GM21423 (cell line): ENCODE measurements at regions not wholly inside any gene's neighbourhood (a gene's known extent, or its start where the extent isn't known, plus 50 kb on each side); places are given as distances from the start of the nearest gene placed in this dataset.
"Not testable (repeated sequence)": the region's sequence is repeated elsewhere in the genome, so short reads cannot be mapped to it uniquely, and the experiment has no call there.

Source experiments
- ATAC-seq: cut with Tn5 transposase; IDR thresholded peaks from one replicate; pipeline ENCODE4 v1.9.1; 2021; ENCODE audit warnings: mild to moderate bottlenecking, moderate library complexity; ENCODE audit not compliant: unreplicated experiment

DNA sequence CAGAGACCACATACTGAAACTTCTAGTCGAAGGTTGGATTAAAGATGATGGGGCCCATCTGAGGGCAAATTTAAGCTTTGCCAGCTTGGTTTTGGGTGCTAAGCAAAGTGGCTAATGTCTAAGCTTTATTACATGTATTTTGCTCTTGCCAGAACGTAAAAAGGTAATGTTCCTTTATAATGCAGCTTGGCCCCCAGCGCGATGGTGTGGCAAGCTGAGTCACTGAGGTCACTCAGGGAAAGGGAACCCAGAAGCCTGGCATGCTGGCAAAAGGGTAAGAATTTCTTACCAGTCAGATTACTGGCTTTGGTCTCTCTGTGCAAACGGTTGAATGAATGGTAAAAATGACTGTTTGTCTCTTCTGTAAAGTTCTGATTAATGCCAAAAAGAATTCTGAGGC, 158.3 kb upstream of the KCND2 start:
- no peak for ATAC-seq

DNA sequence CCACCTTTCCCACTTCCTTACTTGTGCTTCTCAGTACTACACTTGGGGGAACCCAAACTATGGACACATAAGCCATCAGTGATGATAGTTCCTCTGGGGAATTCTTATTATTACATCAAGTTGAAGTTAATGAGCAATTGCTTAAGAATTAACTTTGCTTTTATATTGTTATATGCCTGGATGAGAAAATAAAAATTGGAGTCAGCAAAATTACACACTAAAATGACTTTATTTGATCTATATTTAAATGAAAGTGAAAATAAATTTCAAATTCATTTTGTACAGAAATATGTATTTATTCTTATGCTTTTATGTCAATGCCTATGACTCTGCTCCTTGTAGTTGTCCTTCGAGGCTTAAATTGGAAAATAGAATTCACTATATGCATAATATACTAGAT, 149.4 kb upstream of the KCND2 start:
- no peak for ATAC-seq

DNA sequence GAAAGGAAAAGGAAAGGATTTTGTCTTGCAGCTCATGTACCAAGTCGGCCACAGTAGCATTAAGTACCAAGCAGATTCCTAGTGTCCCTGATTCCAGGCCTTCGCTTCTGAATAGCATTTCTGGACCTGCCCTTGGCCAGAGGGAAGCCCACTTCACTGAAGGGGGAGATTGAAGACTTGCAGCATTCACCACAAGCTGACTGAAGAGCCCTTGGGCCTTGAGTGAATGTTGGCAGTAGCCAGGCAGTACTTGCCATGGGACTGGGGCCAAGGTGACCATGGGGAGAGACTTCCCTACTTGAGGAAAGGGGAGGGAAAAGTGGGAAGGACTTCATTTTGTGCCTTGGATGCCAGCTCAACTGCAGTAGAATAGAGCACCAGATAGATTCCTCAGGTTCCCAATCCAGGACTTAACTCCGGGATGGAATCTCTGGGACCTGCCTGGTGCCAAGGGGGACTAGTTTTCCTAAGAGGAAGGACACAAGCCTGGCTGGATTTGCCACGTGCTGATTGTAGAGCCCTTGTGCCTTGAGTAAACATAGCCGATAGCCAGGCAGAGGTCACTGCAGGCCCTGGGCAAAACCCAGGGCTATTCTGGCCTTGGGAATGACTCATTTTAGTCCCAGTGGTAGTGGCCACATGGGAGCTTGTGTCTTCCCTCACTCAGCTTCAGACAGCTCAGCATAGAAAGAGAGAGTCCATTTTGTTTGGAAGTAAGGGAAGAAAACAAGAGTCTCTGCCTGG, 141.7 kb upstream of the KCND2 start:
- ATAC-seq: no peak

DNA sequence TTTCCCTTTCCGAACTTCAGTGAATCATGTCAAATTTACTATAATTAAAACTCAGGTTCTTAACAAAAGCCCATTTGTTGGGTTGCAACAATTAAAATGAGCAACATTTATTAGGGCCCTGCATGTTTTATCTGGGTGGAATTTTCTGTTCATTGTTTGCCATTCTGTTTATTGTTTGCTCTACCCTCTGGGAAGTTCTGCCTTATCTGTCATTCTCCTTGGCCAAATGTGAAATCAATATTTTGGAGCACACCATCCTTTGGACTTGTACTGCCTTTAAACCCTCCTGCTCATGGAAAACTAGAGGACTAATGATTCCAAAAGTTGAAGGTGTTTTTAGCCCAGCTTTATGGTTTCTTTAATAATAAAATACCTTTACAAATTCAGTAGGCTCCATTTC, 134.5 kb upstream of the KCND2 start:
- no peak for ATAC-seq

DNA sequence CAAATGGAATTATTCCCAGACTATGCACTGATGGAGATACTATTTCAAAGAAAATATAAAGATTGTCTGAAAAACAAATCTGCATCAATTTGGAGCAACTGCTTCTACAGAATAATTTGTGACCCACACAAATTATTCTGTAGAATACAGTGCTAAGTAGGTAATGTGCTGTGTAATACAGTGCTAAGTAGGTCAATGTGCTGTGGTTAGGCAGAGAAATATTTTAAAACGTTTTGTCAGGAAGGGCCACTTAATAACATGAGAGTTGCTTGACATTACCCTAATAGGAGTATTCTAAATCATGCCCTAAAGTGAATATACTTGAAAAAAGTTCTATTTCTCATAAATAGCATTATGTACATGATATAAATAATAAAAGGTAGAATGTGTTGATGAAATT, 116.5 kb upstream of the KCND2 start:
- ATAC-seq: no peak

DNA sequence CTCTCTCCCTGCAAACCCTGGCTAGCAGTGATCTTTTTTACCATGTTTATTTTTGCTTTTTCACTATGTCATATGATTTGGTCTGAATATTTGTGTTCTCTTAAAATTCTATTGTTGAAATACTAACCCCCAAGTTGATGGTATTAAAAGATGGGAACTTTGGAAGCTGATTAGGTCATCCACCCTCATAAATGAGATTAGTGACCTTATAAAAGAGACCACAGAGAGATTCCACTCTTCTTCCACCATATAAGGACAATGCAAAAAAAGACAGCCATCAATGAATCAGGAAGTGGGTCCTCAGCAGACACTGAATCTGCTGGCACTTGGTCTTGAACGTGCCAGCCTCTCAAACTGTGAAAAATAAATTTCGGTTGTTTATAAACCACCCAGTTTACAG, 112.8 kb upstream of the KCND2 start:
- no peak for ATAC-seq

DNA sequence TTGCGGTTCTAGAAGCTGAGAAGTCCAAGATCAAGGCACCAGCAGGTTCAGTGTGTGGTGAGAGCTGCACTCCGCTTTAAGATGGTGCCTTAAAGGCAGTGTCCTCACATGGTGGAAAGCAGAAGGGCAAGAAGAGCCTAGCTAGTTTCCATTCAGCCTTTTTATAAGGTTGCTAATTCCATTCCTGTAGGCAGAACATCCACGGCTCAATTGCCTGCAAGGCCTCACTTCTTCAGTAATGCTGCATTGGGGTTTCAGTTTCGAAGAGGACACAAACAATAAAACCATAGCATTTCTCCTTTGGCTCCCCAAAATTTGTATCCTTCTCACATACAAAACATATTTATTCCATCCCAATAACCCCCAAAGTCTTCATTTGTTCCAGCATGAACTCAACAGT, 109.5 kb upstream of the KCND2 start:
- no peak for ATAC-seq

DNA sequence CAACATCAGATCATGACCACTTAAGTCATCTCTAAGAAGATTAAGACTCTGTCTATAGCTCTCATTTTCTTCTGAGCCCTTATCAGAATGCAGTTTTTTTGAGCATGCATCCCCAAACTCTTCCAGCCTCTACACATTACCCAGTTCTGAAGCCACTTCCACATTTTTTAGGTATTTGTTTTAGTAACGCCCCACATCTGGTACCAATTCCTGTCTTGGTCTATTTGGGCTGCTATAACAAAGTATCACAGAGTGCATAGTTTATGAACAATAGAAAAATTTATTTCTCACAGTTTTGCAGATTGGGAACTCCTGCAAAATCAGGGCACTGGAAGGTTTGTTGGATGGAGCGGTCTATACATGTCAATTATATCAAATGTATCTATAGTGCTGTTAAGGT, 107.7 kb upstream of the KCND2 start:
- no peak for ATAC-seq

DNA sequence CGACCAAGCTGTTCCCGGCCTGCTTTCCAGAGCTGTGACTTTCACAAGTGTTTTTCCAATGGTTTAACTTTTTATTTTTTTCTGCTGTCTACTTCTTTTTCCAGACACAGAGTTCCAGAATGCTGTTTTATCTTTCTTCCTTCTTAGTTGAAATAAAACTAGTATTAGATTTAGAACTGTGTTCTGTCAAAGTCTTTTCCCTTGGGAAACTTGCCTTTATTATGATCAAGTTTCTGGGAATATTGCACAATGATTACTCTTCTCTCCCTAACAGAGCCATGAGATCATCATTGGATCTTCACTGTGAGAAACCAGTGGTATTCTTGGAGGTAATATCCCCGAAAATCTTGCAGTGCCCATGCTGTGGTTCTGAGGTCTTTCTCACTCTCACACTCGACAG, 104.9 kb upstream of the KCND2 start:
- no peak for ATAC-seq

DNA sequence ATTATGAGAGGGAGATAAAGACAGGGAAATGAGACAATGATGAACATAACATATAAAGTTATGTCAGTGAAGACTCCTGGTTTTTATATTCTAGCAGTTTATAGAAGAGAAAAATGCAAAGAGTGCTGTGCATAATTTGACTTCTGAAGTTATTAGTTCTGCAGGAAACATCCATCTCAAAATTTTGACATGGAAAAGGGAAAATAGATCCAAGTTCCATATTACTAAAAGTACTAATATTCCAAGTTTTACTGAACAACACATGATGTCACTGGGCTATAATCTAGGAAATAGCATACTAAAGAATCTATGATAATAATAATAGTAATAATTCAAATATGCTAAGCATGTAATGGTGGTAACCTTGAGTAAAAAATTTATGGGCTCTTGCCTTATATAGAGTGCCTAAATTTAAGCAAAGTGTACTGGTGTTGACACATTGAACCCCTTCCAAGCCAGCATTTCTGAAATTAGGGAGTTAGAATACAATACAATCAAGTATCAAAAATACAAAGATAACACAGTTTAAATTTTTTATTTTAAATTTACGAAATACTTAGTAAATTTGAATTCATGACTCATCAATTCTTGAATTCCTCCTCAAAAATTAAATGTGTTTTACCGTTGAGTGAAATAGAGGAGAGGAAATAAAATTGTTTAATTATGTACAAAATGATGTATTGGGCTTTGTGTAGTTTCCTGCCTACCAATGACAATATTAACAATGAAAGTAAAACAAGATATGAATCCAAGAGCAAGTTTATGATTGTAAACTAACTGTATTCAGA, 102.8 kb upstream of the KCND2 start:
- ATAC-seq: no peak

DNA sequence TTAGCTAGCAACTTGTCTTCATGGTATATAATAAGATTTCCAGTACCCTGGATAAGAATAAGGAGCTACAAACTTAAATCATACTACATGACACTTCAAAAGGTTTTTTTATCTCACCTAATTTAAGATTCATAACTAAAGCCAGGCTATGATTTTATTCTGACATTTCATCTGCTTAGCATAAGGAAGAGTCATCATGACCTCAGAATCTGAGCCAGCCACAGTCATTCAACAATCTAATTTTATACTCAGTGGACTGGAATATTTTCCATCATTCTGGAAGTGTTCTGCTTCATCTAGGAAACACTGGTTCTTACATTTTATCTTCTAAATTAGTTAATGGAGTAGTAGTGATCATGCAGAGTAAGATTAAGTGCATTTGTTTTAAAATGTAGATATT, 102.1 kb upstream of the KCND2 start:
- ATAC-seq: no peak

DNA sequence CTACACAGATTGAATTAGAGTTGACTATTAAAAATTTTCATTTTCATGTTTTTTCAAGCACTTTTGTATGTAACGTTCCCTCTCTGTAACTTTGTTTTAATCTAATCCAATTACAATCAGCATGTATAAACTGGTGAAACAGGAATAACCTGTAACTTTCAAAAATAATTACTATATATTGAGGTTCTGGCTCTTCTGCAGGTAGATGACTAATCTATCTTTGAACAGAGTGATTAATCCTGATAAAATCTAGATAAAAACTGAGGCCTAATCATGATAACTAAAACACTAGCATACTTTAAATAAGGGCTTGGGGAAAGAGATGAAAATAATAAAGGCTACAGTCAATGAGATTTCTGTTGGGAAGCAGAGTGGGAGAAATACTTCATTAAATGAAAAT, 101.6 kb upstream of the KCND2 start:
- ATAC-seq: no peak

DNA sequence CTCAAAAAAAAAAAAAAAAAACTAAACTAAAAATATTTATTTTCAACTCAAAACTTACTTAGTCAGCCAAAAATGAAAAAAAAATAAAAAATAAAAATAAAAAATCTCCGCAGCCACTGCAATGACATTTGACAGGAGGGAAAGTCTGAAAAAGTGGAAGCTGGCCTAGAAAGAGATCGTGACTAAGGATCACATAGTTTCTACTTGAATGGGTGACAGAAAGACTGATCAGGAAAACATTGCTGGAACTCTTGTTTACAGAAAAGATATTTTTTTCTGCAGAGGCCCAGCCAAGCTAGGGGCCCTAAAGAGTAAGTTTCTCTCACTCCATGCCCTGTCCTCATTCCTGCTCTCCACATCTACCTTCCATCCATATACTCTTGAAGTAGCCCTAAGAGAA, 92.8 kb upstream of the KCND2 start:
- ATAC-seq: no peak

DNA sequence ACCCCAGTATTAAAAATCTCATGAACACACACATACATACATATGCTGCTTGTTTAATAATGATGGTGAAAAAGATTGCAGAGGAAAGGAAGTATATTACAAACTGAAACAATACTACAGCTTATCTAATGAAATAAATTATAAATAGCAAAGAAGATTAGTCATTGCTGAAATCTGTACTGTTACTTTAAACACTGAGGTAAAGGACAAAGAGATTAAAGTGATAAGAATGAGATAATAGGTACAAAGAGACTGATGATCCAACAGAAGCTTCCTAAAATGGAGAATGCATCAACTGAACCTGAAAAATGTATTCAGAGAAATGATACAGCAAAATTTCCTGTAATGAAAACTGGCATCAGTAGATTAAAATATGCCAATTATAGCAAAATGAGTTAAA, 91.5 kb upstream of the KCND2 start:
- ATAC-seq: no peak

DNA sequence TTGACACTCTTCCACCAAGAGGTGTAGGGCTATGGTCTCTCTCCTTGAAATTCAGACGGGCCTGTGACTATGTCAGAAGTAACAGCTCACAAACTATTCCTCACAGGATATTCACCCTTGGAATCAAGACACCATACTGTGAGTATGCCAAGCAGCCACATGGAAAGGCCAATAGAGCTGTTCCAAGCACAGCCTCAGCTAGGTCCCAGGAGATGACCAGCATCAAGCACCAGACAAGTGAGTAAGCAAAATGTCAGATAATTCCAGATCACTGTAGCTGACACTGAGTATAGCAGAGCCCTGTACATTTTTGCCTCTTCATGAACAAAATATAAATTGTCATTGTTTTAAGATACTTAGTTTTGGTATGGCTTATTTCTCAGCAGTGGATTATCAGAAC, 88.1 kb upstream of the KCND2 start:
- no peak for ATAC-seq

DNA sequence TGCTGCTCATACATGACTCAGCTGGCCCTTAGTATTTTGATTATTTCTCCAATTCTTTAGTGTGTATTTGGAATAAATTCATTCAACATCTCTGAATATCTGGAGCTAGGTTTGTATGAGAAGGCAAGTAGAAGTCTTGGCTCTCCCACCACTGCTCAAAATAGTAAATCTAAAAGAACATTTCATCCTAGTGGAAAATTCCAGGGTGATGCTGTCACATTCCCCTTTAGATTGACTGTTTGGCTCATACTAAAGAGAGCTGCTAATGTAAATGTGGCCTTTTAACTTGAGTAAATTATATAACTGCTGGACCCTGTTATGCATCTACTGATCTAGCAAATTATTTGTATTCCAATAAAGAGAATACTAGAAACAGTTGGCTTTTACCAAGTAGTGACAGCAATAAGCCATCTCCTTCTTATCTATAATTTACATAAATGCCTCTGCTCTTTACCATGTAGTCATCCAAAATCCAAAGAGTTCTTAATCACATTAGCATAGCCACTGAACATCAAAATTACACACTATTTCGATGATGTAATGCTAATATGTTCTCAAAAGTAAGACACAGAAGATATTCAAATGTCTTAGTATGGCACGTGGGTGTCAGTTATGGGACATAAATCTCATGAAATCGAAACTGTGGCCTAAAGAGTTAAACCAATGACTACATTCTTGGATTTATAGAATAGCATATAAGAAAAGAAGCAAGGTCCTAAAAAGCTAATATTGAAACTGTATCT, 86.9 kb upstream of the KCND2 start:
- ATAC-seq: no peak

DNA sequence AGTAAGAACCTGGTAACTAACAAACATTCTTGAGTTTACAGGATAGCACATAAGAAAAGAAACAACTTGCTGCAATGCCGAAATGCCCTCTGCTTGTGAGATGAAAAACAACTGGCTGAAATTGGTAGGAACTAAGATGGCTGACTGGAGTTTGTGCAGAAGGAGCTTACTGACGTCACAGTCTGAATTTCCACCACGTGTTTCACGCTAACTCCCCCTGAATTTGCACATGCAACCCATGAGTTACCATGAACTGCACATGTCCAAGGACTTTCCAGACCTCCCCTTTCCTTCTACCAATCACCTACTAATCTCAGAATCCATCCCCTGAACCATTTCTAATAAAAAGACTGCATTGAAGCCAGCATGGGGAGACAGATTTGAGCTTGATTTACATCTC, 86.3 kb upstream of the KCND2 start:
- no peak for ATAC-seq

DNA sequence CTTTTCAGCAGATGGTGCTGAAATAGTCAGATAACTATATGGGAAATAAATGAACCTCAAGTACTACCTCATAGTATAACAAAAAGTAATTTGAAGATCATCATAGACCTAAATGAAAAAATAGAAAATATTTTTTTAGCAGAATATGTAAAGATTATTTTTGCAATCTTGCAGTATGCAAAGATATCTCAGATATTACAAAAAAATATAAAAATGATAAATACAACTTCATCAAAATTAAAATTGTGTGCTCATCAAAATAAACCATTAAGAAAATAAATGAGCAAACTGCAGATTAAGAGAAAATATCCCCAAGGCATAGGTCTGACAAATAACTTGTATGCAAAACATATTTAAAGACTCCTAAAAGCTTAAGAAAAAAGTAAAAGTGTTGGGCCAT, 83.4 kb upstream of the KCND2 start:
- no peak for ATAC-seq

DNA sequence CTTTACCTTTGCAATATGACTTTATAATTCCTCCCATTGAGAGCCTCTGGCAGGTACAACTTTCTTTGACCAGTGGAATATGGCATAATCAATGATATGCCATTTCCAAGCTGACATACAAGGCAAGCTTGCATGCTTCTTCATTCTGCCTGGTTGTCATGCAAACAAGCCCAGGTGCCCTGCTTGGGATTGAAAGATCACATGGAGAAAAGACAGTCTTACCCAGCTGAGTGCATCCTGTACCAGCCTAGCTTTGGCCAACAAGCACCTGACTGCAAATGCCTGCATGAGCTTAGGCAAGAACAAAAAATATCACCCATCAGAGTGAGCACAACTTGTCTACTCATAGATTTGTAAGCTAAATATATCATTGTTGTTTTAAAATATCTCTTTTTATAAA, 82.9 kb upstream of the KCND2 start:
- no peak for ATAC-seq

DNA sequence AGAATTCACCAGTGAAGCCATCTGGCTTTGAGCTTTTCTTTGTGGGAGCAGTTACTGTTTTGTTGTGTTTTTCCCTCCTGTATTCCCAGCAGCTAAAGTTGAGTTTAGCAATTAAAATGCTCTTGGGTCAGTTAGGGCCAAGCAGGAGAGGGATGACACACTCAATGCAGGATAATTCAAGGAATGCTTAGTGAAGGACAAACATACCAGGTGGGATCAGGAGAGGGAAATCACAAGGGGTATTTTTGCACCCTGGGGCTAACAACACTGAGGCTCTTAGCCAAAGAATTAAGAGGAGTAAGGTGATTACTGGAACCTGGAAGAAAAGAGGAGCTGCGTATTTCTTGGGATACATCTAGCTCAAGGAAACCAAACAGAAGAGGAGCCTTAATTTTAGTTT, 82.4 kb upstream of the KCND2 start:
- no peak for ATAC-seq

DNA sequence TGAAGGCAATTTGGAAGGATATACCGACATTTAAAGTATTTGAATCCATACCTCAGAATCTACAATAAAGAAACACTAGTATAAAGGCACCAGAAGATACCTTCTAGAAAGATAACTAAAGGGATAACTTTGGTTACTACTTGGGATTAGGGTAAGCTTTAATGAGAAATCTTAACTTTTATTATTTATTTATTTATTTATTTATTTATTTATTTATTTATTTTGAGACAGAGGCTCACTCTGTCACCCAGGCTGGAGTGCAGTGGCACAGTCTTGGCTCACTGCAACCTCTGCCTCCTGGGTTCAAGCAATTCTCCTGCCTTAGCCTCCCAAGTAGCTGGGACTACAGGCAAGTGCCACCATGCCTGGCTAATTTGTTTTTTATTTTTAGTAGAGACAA, 81.6 kb upstream of the KCND2 start:
- ATAC-seq: not testable (repeated sequence)

DNA sequence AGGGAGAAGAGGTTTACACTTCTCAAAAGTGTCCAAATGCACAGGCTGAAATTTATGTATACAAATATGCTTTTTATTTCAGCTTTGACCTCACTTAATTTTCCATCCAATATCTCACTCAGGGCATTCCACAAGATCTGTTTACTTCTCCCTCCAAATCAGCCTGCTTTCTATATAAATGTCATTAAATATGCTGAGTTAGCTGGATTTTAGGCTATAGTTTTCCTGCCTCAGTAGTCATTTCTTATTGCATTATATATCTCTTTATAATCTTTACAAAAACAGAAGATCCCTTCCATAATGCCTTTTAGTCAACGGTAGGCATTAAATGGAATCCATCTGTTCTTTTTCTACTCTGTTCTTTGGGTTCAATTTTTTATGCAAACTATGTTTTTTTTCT, 71.7 kb upstream of the KCND2 start:
- no peak for ATAC-seq
